Activated naive CD4-positive, alpha-beta T cell treated with anti-CD3 and anti-CD28 coated beads, Interleukin-2, amount 50 U/mL, for 16 hours (primary cell): ENCODE measurements at regions not wholly inside any gene's neighbourhood (a gene's known extent, or its start where the extent isn't known, plus 50 kb on each side); places are given as distances from the start of the nearest gene placed in this dataset.

Experiments used
- DNase-seq: peaks from one replicate; pipeline ENCODE4 v3.0.0-alpha.2; 2020

- no peak for DNase-seq
Observed at GRCh38 chr2:238796223-238796885, 51.5 kb upstream of the TWIST2 start.

- no peak for DNase-seq
Observed at GRCh38 chr2:238797537-238797936, 50.3 kb upstream of the TWIST2 start.
